ENCODE measurements at regions not wholly inside any gene's neighbourhood (a gene's known extent, or its start where the extent isn't known, plus 50 kb on each side); places are given as distances from the start of the nearest gene placed in this dataset.

DNA sequence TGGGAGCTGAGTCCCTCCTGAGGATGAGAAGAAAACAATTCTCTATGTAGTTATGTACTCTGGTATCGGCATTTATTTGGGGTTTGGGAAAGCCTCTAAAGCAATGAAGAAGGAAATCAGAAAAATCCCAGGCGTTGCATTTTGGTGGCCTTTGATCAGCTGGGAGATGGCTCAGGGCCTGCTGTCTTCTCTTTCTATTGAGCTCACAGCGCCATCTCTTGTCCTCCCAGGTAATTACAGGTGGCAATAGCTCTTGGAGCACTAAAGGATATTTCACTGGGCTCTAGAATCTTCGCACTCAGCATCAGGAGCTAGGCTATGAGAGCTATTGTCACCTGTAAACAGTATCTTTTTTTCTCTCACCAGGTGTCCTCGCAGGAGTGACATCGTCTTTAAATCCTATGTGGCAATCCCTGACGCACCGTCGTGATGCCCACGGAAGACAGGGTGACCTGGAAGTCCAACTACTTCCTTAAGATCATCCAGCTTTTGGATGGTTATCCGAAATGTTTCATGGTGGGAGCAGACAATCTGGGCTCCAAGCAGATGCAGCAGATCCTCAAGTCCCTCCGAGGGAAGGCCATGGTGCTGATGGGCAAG lies 76.1 kb upstream of the PMAIP1 start:
- 42 to 54% methylated on average over 8 to 11 of the region's 12 CpGs for WGBS, 2 experiments (ENCODE audit: insufficient coverage in 2 of 2)
- no peak overlapping the region for H3K27ac ChIP-seq (ENCODE audit: low read depth, low read length, severe bottlenecking)
- no peak overlapping the region for H3K4me3 ChIP-seq (ENCODE audit: extremely low read depth, insufficient read depth, low read length, poor library complexity, severe bottlenecking)
- no peaks in the 10 kb centered on the region for H3K36me3 ChIP-seq (ENCODE audit: control insufficient read depth, insufficient read depth, low read length)
- H3K4me1 ChIP-seq (ENCODE audit: control insufficient read depth, insufficient read depth, low read length, poor library complexity, severe bottlenecking) = no peaks in the 10 kb centered on the region
- no peaks in the 10 kb centered on the region for H3K9me3 ChIP-seq (ENCODE audit: control insufficient read depth, low read length)

DNA sequence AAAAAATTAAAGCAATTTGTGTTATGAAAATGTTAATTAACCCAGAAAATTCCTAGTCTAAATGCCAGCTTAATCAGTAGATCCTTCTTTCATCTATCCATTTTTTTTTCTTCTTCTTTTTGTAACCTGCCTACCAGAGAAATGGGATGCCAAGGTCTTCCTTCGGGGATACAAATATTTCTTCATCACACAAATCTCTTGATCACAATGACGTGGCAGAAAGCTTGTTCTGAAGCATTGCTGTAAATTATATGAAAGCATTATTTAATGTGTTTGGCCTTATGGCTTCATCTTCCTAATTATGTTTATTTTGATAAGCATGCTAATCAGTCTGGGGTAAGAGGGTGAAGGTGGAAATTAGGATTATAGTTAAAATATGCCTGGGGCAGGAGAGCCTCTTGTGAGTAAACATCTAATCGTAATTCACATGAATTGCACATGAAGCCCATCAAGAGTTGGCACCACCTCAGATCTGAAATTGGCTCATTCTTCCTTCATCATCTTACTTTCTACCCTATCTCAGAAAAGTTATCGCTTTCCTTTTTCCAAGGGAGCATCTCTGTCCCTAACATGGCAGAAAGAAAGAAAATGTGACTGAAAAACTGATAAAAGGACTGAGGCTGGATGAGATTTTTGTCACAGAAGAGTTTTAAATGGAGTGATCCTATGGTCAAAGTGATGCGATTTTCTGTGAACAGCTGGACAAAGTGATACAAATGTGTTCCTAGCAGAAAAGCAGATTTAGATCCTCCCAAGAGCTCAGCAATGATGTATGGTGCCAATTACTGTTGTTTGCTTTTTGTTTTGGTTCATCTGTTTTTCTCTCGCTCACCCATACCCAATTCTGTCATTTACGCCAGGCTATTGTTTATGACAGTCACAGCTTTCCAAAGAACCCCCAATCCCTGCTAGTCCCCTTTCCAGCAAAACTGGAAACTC lies 76.9 kb upstream of the PMAIP1 start:
- 73 to 76% methylated on average over 1 to 3 of the region's 7 CpGs for WGBS, 2 experiments (ENCODE audit: insufficient coverage in 2 of 2)
- H3K9me3 ChIP-seq (ENCODE audit: control insufficient read depth, low read length) = no peaks in the 10 kb centered on the region
- H3K27ac ChIP-seq (ENCODE audit: low read depth, low read length, severe bottlenecking) = no peak overlapping the region
- no peak overlapping the region for H3K4me3 ChIP-seq (ENCODE audit: extremely low read depth, insufficient read depth, low read length, poor library complexity, severe bottlenecking)
- H3K36me3 ChIP-seq (ENCODE audit: control insufficient read depth, insufficient read depth, low read length) = no peaks in the 10 kb centered on the region
- no peaks in the 10 kb centered on the region for H3K4me1 ChIP-seq (ENCODE audit: control insufficient read depth, insufficient read depth, low read length, poor library complexity, severe bottlenecking)

DNA sequence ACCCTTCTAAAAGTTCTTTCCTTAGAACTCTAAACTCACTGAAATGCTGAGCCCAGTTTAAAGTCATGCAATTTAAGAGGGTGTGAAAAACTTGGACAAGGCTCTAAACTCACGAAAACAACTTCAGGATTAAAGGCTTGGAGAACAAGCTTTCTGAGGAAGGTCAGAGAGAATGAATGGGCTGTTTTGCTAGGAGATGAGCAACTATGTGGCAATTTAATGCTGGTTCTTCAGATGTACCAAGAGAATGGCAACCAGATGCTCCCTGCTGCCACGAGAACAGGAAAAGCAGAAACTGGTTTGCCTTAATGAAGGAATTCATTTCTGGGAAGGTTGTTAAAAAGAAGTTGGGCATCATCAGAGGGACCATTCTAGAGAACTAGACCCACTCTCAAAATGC lies 77.8 kb upstream of the PMAIP1 start:
- Histone ChIP-seq H3K4me3 (ENCODE audit: extremely low read depth, insufficient read depth, low read length, poor library complexity, severe bottlenecking) (no peak overlapping the region), H3K9me3 (ENCODE audit: control insufficient read depth, low read length) (no peaks in the 10 kb centered on the region), H3K4me1 (ENCODE audit: control insufficient read depth, insufficient read depth, low read length, poor library complexity, severe bottlenecking) (no peaks in the 10 kb centered on the region), H3K36me3 (ENCODE audit: control insufficient read depth, insufficient read depth, low read length) (no peaks in the 10 kb centered on the region), H3K27ac (ENCODE audit: low read depth, low read length, severe bottlenecking) (no peak overlapping the region)
- 88 to 100% methylated on average over 2 of the region's 2 CpGs for WGBS, 2 experiments (ENCODE audit: insufficient coverage in 2 of 2)

DNA sequence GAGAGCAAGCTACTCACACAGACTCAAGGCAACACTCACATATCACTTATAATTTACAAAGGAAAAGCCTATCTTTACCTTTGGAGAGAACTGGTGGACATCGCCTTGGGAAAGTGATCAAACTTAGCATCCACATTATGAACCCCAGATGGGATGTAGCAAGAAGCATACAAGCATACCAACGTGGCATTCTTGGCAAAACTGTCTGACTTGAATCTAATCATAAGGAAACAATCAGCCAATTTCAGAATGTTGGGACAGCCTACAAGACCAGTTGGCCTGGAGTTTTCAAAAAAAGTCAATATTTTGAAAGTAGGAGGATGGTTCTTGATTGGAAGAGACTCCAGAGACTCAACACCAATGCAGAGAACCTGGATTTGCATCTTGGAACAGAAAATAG lies 79.1 kb upstream of the PMAIP1 start:
- H3K4me3 ChIP-seq (ENCODE audit: extremely low read depth, insufficient read depth, low read length, poor library complexity, severe bottlenecking) = no peak overlapping the region
- WGBS, 2 experiments (ENCODE audit: insufficient coverage in 2 of 2) = 90 to 100% methylated on average over 2 of the region's 2 CpGs
- H3K36me3 ChIP-seq (ENCODE audit: control insufficient read depth, insufficient read depth, low read length) = no peaks in the 10 kb centered on the region
- H3K27ac ChIP-seq (ENCODE audit: low read depth, low read length, severe bottlenecking) = no peak overlapping the region
- H3K9me3 ChIP-seq (ENCODE audit: control insufficient read depth, low read length) = no peaks in the 10 kb centered on the region
- no peaks in the 10 kb centered on the region for H3K4me1 ChIP-seq (ENCODE audit: control insufficient read depth, insufficient read depth, low read length, poor library complexity, severe bottlenecking)

DNA sequence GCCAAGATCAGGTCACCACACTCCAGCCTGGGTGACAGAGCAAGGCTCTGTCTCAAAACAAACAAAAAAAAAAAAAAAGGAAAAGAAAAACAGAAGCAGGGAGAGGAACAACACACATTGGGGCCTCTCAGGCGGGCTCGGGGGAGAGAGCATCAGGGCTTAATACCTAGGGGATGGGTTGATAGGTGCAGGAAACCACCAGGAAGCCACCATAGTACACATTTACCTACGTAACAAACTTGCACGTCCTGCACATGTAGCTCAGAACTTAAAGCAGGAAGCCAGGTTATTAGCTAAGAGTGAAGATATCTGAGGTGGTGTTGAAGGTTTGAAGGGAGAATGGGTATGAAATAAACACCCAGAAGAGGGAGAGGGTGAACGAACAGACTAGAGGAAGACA lies 81.0 kb upstream of the PMAIP1 start:
- H3K4me1 ChIP-seq (ENCODE audit: control insufficient read depth, insufficient read depth, low read length, poor library complexity, severe bottlenecking) = peaks cover 4% of the 10 kb centered on the region
- no peaks in the 10 kb centered on the region for H3K9me3 ChIP-seq (ENCODE audit: control insufficient read depth, low read length)
- no peak overlapping the region for H3K27ac ChIP-seq (ENCODE audit: low read depth, low read length, severe bottlenecking)
- 85 to 95% methylated on average over 5 of the region's 5 CpGs for WGBS, 2 experiments (ENCODE audit: insufficient coverage in 2 of 2)
- no peak overlapping the region for H3K4me3 ChIP-seq (ENCODE audit: extremely low read depth, insufficient read depth, low read length, poor library complexity, severe bottlenecking)
- H3K36me3 ChIP-seq (ENCODE audit: control insufficient read depth, insufficient read depth, low read length) = no peaks in the 10 kb centered on the region

DNA sequence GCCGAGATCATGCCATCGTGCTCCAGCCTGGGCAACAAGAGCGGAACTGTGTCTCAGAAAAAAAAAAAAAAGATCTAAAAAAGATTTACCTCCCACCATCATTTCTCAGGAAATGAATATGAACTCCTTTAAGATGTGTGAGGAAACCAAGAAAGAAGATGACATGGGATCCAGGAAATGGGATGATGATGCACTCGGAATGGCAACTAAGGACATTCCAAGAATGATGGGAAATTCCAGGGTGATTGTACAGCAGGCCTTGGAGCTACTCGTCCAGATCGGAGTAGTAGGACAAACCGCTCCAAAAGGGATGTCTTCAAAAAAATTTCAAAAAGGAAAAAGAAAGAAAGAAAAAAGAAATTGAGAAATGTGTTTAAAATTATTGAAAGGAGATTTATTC lies 84.9 kb upstream of the PMAIP1 start:
- 92% methylated on average over 4 to 5 of the region's 7 CpGs for WGBS, 2 experiments (ENCODE audit: insufficient coverage in 2 of 2)
- Histone ChIP-seq H3K9me3 (ENCODE audit: control insufficient read depth, low read length) (no peaks in the 10 kb centered on the region), H3K4me3 (ENCODE audit: extremely low read depth, insufficient read depth, low read length, poor library complexity, severe bottlenecking) (no peak overlapping the region), H3K4me1 (ENCODE audit: control insufficient read depth, insufficient read depth, low read length, poor library complexity, severe bottlenecking) (peaks cover 4% of the 10 kb centered on the region), H3K36me3 (ENCODE audit: control insufficient read depth, insufficient read depth, low read length) (no peaks in the 10 kb centered on the region), H3K27ac (ENCODE audit: low read depth, low read length, severe bottlenecking) (no peak overlapping the region)

DNA sequence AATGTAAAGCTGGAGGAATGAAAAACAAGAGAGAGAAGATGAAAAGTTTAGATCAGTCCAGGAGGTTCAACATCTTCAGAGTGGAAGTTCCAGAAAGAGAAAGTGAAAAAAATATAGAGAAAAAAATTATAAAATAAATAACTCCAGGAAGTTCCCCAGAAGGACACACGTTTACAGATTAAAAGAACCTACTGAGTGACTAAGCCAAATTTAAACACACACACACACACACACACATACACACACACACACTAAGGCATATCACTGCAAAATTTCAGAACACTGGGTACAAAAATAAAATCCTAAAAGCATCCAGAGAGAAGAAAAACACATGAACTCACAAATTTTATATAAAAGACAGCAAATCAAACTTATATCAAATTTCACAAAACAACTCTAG lies 85.9 kb upstream of the PMAIP1 start:
- Histone ChIP-seq H3K4me3 (ENCODE audit: extremely low read depth, insufficient read depth, low read length, poor library complexity, severe bottlenecking) (no peak overlapping the region), H3K4me1 (ENCODE audit: control insufficient read depth, insufficient read depth, low read length, poor library complexity, severe bottlenecking) (peaks cover 4% of the 10 kb centered on the region), H3K36me3 (ENCODE audit: control insufficient read depth, insufficient read depth, low read length) (no peaks in the 10 kb centered on the region), H3K9me3 (ENCODE audit: control insufficient read depth, low read length) (no peaks in the 10 kb centered on the region), H3K27ac (ENCODE audit: low read depth, low read length, severe bottlenecking) (no peak overlapping the region)
- WGBS, 2 experiments (ENCODE audit: insufficient coverage in 2 of 2) = 60% methylated on average over 1 of the region's 1 CpG; no CpG with 5 or more reads in 1 of the 2 experiments

DNA sequence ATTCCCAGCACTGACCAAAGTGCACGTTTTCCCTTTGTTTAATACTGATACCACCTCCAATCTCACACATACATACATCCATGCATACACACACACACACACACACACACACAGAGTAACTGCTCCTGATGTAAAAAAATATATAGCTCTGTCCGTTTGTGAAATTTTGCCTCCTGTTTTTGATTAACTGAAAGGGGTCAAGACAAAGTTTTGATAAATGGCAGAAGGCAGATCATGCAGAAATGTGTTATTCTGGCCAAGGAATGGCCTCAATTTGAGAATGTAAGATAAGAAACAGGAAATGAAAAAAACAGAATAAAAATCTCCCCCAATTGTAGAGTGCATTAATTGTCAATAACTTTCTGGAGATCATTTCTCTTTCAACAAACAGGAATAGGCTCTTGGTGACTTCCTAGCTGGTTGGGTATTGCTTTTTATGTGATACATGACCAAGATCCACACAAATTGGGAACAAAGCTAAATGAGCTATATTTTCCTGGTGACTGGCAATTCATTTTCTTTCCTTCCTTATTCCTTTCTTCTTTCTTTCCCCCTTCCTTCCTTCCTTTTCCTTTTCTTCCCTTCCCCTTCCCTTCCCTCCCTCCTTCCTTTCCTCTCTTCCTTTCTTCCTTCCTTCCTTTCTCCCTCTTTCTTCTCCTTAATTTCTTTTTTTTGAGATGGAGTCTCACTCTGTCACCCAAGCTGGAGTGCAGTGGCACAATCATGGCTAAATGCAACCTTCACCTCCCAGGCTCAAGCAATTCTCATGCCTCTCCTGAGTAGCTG lies 88.9 kb upstream of the PMAIP1 start:
- H3K9me3 ChIP-seq (ENCODE audit: control insufficient read depth, low read length) = no peaks in the 10 kb centered on the region
- peaks cover 8% of the 10 kb centered on the region for H3K4me1 ChIP-seq (ENCODE audit: control insufficient read depth, insufficient read depth, low read length, poor library complexity, severe bottlenecking)
- no peak overlapping the region for H3K4me3 ChIP-seq (ENCODE audit: extremely low read depth, insufficient read depth, low read length, poor library complexity, severe bottlenecking)
- H3K27ac ChIP-seq (ENCODE audit: low read depth, low read length, severe bottlenecking) = no peak overlapping the region
- H3K36me3 ChIP-seq (ENCODE audit: control insufficient read depth, insufficient read depth, low read length) = no peaks in the 10 kb centered on the region
- 0 to 46% methylated on average over 1 to 2 of the region's 2 CpGs for WGBS, 2 experiments (ENCODE audit: insufficient coverage in 2 of 2)

DNA sequence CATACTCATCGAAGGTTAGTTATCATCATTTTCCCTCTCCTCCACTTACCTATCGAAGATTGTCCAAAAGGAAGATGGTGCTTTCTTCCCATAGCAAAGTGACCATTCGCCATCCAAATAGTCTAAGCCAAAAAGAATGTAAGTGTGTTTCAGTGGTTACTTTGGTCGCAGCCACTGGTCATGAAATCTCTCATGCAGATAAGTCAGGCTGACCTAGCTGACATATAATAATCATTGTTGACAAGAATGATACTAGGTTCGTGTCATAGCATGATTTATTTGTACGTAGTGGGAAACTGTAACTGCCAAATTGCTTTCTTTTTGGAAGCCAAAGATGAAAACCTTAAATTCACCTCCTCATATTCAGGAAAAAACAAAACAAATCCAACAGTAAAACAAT lies 89.6 kb upstream of the PMAIP1 start:
- no peak overlapping the region for H3K4me3 ChIP-seq (ENCODE audit: extremely low read depth, insufficient read depth, low read length, poor library complexity, severe bottlenecking)
- no peak overlapping the region for H3K27ac ChIP-seq (ENCODE audit: low read depth, low read length, severe bottlenecking)
- 86 to 100% methylated on average over 1 to 4 of the region's 6 CpGs for WGBS, 2 experiments (ENCODE audit: insufficient coverage in 2 of 2)
- peaks cover 8% of the 10 kb centered on the region for H3K4me1 ChIP-seq (ENCODE audit: control insufficient read depth, insufficient read depth, low read length, poor library complexity, severe bottlenecking)
- H3K36me3 ChIP-seq (ENCODE audit: control insufficient read depth, insufficient read depth, low read length) = no peaks in the 10 kb centered on the region
- no peaks in the 10 kb centered on the region for H3K9me3 ChIP-seq (ENCODE audit: control insufficient read depth, low read length)

DNA sequence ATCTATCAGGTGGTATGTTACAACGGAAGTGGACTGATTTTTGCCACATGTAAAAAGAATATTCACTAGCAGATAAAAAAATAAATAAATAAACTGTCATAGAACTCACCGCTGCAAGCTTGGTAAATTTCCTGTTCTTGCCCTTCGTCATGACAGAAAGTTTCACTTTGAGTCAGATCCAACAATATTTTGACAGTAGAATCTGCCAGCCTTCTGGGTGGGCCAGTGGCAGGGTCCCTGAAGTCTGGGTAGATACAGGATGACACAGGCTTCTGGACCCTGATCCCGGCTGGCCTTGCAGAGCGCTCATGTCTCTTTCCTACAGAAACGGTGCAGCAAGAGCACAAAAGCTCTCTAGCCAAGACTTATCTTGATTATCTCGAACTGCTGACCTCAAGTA lies 97.8 kb upstream of the PMAIP1 start:
- WGBS, 2 experiments (ENCODE audit: insufficient coverage in 2 of 2) = 91 to 96% methylated on average over 6 of the region's 7 CpGs
- Histone ChIP-seq H3K4me1 (ENCODE audit: control insufficient read depth, insufficient read depth, low read length, poor library complexity, severe bottlenecking) (no peaks in the 10 kb centered on the region), H3K36me3 (ENCODE audit: control insufficient read depth, insufficient read depth, low read length) (no peaks in the 10 kb centered on the region), H3K4me3 (ENCODE audit: extremely low read depth, insufficient read depth, low read length, poor library complexity, severe bottlenecking) (no peak overlapping the region), H3K27ac (ENCODE audit: low read depth, low read length, severe bottlenecking) (no peak overlapping the region), H3K9me3 (ENCODE audit: control insufficient read depth, low read length) (no peaks in the 10 kb centered on the region)
